Kasumi-1 (cell line): ENCODE measurements at regions not wholly inside any gene's neighbourhood (a gene's known extent, or its start where the extent isn't known, plus 50 kb on each side); places are given as distances from the start of the nearest gene placed in this dataset.
"Not testable (repeated sequence)": the region's sequence is repeated elsewhere in the genome, so short reads cannot be mapped to it uniquely, and the experiment has no call there.

Experiments
- DNase-seq, 2 experiments: peaks; one replicate each; lab custom pipeline; 2025; lab: John Stamatoyannopoulos, UW

- DNase-seq: no peak
Observed at GRCh38 chr4:179272282-179272681, 1830.0 kb upstream of the AGA start.

DNA sequence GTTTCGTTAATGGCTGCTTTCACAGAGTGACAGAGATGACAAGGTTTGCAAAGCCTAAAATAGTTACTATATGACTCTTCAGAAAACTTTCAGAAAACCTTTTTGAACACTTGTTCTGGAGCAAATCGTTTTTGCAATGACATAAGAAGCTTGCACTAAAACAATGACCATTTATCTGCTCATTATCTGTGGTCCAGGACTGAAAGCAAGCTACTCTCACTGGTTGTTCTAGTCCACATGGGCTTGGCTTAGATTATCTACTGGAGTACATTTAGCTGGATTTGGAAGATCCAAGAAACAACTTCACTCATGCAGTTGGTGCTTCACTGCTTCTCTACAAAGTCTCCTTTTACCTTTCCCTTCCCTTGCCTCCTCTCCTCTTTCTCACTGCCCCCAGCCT lies 1836.4 kb upstream of the AGA start:
- DNase-seq: no peak

GRCh38 chr4:179285696-179286095 lies 1843.5 kb upstream of the AGA start:
- DNase-seq: no peak

- DNase-seq: no peak
Observed at GRCh38 chr4:179291657-179292056, 1849.4 kb upstream of the AGA start.

GRCh38 chr4:179292468-179292867 lies 1850.2 kb upstream of the AGA start:
- DNase-seq: no peak

DNA sequence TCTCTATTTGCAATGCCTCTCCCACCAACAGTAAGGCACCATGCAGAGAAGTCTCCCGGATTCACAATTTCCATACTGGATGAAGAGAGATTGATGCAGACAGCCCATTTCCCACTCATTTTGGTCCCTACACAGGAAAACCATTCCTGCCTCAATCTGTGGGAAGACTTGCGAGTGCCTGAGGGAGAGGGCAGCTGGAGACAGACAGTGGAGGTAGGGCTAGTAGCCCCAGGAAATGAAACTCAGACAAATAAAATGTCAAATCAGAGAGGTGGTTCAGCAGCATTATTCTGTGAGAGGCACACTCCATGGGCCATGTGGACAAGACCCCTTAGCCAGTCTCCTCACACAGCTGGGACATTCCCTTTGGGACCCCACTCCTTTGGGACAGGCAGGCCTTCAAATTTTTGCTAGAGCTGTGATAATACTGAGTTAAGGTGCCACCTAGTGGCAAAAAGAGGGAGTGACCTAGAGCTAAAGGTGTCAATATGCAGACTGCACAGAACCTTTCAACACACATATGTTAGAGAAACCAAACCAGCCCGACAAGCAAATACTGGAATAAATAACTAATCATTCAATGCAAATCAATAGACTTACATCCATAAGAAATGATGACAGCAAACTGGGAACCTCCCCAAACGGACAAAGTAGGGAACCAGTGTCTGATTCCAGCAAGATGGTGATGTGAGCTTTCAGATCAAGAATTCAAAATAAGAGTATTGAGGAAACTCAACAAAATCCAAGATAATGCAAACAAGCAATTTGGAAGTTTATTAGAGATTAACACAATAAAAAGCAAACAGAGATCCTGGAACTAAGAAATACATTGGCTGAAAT lies 1865.3 kb upstream of the AGA start:
- DNase-seq: peak; percentile 28 to 62

DNA sequence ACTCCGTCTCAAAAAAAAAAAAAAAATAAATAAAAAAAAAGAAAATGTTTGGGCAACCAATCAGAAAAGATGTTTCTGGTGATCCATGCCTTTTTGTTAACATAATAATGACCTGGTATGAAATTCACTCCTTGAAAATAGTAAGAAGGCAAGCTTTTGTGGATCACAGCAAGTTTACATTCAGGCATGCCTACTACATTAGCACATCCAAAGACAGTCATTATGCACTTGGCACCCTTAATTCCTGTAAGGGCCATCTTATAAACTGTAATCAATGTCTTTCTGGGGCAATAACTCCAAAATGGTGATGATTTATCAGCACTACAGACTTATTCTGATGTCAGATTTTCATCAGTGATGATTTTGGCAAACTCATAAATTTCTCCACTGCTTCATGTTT lies 1871.6 kb upstream of the AGA start:
- DNase-seq: no peak

- DNase-seq: no peak
Observed at GRCh38 chr4:179325181-179325580, 1882.9 kb upstream of the AGA start.

- no peak for DNase-seq
Observed at GRCh38 chr4:179328627-179329026, 1886.4 kb upstream of the AGA start.

GRCh38 chr4:179331362-179331761 lies 1889.1 kb upstream of the AGA start:
- DNase-seq: no peak

DNA sequence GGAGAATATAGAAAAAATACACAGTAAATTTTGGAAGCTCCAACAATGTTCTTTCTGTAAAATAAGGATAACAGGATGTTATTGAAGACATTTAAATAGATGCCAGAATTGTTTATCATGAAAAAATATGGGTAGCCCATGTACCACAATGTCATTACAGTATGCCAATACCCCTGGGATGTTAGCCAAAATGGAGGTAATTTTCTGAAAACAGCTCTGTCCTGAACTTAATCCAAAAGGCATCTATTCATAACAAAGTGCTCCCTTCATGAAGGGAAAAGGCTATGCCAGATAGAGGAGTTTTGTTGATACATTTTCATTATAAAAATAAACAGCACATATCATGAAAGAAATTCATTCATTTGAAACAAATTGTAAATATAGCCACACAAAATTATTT lies 1902.6 kb upstream of the AGA start:
- DNase-seq: no peak

- DNase-seq: no peak
Observed at GRCh38 chr4:179352221-179352620, 1910.0 kb upstream of the AGA start.

- DNase-seq: no peak
Observed at GRCh38 chr4:179353786-179354185, 1911.5 kb upstream of the AGA start.

- no peak for DNase-seq
Observed at GRCh38 chr4:179361978-179362486, 1919.8 kb upstream of the AGA start.

GRCh38 chr4:179365932-179366331 lies 1923.7 kb upstream of the AGA start:
- DNase-seq: not testable (repeated sequence)

DNA sequence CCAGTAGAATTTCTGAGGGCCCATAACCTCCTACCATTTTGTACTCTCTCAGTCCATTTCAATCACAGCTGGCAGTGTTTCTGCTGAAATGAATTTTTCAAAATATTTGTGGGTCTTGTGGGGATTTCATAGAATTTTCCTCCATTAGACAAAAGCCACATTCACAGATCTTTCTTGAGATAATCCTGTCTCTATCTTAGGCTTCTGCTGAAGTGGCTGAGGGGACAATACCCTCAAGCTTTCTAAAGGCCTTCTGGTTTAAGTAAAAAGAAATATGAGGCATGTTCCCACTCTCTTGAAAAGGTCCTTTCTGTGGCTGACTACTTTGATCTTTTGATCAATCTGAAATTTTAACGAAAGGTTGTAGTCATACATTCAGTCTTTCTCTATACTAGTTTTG lies 1930.0 kb upstream of the AGA start:
- no peak for DNase-seq

DNA sequence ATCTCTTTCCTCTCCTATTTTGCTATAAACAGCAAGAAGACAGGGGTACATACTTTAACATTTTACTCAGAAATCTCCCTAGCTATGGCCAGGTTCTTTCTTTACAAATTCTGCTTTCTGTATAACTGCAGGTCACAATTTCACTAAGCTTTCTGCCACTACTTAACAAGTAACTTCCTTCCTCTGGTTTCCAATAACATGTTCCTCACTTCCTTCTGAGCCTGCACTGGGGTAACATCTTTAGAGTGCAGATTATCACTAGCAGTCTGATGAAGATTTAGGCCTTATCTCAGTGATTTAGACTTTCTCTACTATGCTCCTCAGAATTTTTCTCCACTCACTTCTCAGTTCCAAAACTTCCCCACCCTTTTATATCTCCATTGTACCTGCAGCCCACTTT lies 1930.5 kb upstream of the AGA start:
- DNase-seq: peak; percentile 92 to 96

DNA sequence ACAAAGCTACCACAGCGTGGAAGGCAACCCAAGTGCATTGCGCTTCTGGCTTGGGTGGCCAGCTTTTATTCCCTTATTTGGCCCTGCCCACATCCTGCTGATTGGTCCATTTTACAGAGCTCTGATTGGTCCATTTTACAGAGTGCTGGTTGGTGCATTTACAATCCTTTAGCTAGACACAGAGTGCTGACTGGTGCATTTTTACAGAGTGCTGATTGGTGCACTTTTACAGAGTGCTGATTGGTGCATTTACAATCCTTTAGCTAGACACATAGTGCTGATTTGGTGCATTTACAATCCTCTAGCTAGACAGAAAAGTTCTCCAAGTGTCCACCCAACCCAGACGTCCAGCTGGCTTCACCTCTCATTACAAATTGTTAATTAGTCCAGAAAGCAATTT lies 1936.6 kb upstream of the AGA start:
- not testable (repeated sequence) for DNase-seq

GRCh38 chr4:179392787-179393186 lies 1950.5 kb upstream of the AGA start:
- no peak for DNase-seq

GRCh38 chr4:179398414-179398813 lies 1956.2 kb upstream of the AGA start:
- DNase-seq: peak; percentile 82 to 87

GRCh38 chr4:179399054-179399782 lies 1957.0 kb upstream of the AGA start:
- DNase-seq: no peak

DNA sequence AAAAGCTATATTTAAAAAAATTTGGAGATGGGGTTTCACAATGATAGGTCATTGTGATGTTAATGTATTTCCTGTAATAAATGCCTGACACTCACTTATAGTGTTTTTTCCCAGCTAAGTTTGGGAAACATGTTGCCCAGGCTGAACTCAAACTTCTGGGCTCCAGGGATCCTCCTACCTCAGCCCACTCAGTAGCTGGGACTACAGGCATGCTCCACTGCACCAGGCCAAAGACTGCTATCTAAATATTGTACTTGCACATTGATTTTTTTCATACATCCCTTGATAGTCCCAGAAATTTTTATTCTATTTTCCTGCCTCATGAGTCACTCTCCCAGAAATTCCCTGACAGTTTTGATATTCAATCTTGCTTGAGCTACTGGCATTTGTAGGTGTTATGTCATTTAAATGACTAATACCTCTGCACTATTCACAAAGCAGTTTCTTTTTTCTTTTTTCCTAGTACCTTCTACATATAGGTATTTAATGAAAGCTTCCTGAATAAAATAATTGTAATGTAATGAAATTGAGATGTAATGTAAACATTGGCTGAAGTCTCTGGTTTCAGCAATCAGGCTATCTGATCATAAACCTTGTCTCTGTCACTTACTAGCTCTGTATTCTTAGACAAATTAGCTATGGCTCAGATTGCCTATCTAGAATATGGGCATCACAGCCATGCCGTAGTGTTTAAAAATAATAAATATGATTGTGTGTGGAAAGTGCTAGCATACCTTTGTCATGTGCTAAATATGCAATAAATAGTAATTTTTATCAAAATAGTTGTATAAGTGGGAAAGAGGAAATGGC lies 1973.0 kb upstream of the AGA start:
- DNase-seq: no peak
